ENCODE measurements at regions not wholly inside any gene's neighbourhood (a gene's known extent, or its start where the extent isn't known, plus 50 kb on each side); places are given as distances from the start of the nearest gene placed in this dataset.

GRCh38 chr10:118107541-118107940 is 60.8 kb upstream of the RAB11FIP2 start:
- TF ChIP-seq SMC3 (IDR thresholded peaks at IDR 0.05; ENCODE audit: low read depth, low read length): no peak
- no peak for TF ChIP-seq CTCF (conservative IDR thresholded peaks at IDR 0.05; ENCODE audit: low read depth, low read length)
- TF ChIP-seq POLR2A (IDR thresholded peaks at IDR 0.05; ENCODE audit: low read depth, low read length): no peak
- no peak for TF ChIP-seq MAZ (IDR thresholded peaks at IDR 0.05; ENCODE audit: borderline replicate concordance, low read depth, low read length)
- no peak for TF ChIP-seq RFX5 (IDR thresholded peaks at IDR 0.05; ENCODE audit: low read depth, low read length)
- TF ChIP-seq MAFK (IDR thresholded peaks at IDR 0.05; ENCODE audit: low read depth, low read length): no peak
- TF ChIP-seq USF2 (IDR thresholded peaks at IDR 0.05; ENCODE audit: low read depth, low read length): no peak
- no peak for TF ChIP-seq FOS (IDR thresholded peaks at IDR 0.05; ENCODE audit: low read depth, low read length)
- TF ChIP-seq RCOR1 (IDR thresholded peaks at IDR 0.05; ENCODE audit: insufficient replicate concordance, low read length): no peak

Measured in IMR-90 (cell line).